Activated naive CD4-positive, alpha-beta T cell treated with anti-CD3 and anti-CD28 coated beads, Interleukin-2, amount 50 U/mL, for 24 hours (primary cell): ENCODE measurements at regions not wholly inside any gene's neighbourhood (a gene's known extent, or its start where the extent isn't known, plus 50 kb on each side); places are given as distances from the start of the nearest gene placed in this dataset.

Source experiments
- H3K27ac Mint-ChIP-seq: one replicate; pipeline ENCODE4 v1.8.0; 2021; ENCODE audit warnings: mild to moderate bottlenecking, mixed read lengths
- H3K27me3 Mint-ChIP-seq: one replicate; pipeline ENCODE4 v1.8.0; 2021; ENCODE audit warnings: mixed read lengths
- H3K36me3 Mint-ChIP-seq: one replicate; pipeline ENCODE4 v1.8.0; 2021; ENCODE audit warnings: mixed read lengths
- H3K4me1 Mint-ChIP-seq: one replicate; pipeline ENCODE4 v1.8.0; 2021; ENCODE audit warnings: mixed read lengths
- H3K4me3 Mint-ChIP-seq: one replicate; pipeline ENCODE4 v1.8.0; 2021; ENCODE audit warnings: mild to moderate bottlenecking, mixed read lengths
- H3K9me3 Mint-ChIP-seq: one replicate; pipeline ENCODE4 v1.8.0; 2021; ENCODE audit warnings: mixed read lengths

DNA sequence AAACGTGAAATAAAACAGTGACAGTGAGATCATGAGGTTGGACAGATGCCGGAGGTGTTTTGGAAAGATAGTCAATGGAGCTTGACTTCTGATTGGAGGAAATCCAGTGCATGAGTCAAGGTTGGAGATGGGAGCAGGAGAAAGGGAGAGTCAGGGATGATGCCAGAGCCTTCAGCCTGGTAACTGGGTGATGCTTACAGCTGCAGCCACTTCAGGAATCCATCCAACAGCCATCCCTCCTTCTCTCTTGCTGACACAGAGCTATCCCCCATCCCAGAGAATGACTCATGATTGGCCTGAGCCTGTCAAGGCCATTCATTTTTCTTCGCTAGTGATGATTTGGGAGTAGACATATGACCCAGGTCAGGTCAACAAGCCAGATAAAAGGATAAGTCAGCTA is 112.8 kb downstream of the SAMD5 start:
- no peaks in the 10 kb centered on the region for H3K9me3 Mint-ChIP-seq
- no peak overlapping the region for H3K27ac Mint-ChIP-seq
- no peak overlapping the region for H3K4me3 Mint-ChIP-seq
- H3K4me1 Mint-ChIP-seq: no peaks in the 10 kb centered on the region
- no peaks in the 10 kb centered on the region for H3K36me3 Mint-ChIP-seq
- H3K27me3 Mint-ChIP-seq: no peaks in the 10 kb centered on the region

- Mint-ChIP-seq H3K27me3 (no peaks in the 10 kb centered on the region), H3K27ac (no peak overlapping the region), H3K36me3 (no peaks in the 10 kb centered on the region), H3K9me3 (no peaks in the 10 kb centered on the region), H3K4me1 (no peaks in the 10 kb centered on the region), H3K4me3 (no peak overlapping the region)
Observed at GRCh38 chr6:147621961-147622360, 113.5 kb downstream of the SAMD5 start.

DNA sequence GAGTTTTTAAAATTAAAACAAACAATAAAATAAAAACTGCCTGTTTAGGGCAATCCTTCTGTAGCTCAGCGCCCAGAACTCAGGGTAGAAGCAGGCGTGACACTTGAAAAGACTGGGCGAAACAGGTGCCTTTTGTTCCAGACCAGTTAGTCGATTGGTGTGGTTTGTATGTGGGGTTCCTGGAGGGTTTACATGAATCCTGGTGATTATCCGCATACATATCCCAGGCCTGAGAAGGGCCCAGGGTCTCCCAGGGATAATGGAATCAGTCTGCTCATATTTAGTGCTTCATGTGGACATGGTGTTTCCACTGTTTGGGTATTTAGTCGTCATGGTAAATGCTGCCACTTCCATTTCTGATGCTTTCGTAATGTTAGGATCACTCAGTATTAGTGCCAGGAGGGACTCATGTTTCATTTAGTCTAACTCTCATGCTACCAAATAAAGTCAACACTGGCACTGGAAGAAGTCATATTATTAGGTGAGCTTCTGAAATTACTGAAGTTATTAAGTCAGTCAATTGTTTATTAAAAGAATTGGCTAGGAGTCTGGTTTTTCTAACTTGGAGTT is 116.5 kb downstream of the SAMD5 start:
- no peaks in the 10 kb centered on the region for H3K4me1 Mint-ChIP-seq
- H3K27me3 Mint-ChIP-seq: no peaks in the 10 kb centered on the region
- no peaks in the 10 kb centered on the region for H3K36me3 Mint-ChIP-seq
- no peak overlapping the region for H3K27ac Mint-ChIP-seq
- no peak overlapping the region for H3K4me3 Mint-ChIP-seq
- H3K9me3 Mint-ChIP-seq: no peaks in the 10 kb centered on the region

DNA sequence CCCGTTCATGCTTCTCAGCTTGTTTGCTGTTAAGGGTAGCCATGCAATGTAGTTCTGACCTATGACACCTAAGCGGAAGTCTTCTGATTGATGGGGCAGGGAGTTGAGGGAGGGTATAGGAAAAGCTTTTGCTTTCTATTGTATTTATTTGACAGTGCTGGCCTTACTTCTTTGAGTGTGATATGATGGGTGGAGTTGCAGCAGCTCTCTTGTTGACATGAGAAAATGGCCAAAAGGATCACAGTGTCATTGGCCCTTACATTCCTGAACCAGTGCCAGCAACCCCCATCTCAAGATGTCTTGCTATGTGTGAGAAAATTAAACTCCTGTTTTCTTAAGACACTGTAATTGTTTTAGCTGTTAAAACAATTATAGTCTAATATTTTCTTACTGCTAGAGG is 117.5 kb downstream of the SAMD5 start:
- Mint-ChIP-seq H3K27ac (no peak overlapping the region), H3K27me3 (no peaks in the 10 kb centered on the region), H3K9me3 (no peaks in the 10 kb centered on the region), H3K4me3 (no peak overlapping the region), H3K4me1 (no peaks in the 10 kb centered on the region), H3K36me3 (no peaks in the 10 kb centered on the region)

GRCh38 chr6:147627411-147627810 is 118.9 kb downstream of the SAMD5 start:
- Mint-ChIP-seq H3K9me3 (no peaks in the 10 kb centered on the region), H3K27me3 (no peaks in the 10 kb centered on the region), H3K36me3 (no peaks in the 10 kb centered on the region), H3K4me1 (no peaks in the 10 kb centered on the region), H3K27ac (no peak overlapping the region), H3K4me3 (no peak overlapping the region)

- no peaks in the 10 kb centered on the region for H3K4me1 Mint-ChIP-seq
- H3K9me3 Mint-ChIP-seq: peaks cover 24% of the 10 kb centered on the region
- no peak overlapping the region for H3K4me3 Mint-ChIP-seq
- no peaks in the 10 kb centered on the region for H3K27me3 Mint-ChIP-seq
- H3K27ac Mint-ChIP-seq: no peak overlapping the region
- peaks cover 2% of the 10 kb centered on the region for H3K36me3 Mint-ChIP-seq
Observed at GRCh38 chr6:147633191-147633590, 124.7 kb downstream of the SAMD5 start.

DNA sequence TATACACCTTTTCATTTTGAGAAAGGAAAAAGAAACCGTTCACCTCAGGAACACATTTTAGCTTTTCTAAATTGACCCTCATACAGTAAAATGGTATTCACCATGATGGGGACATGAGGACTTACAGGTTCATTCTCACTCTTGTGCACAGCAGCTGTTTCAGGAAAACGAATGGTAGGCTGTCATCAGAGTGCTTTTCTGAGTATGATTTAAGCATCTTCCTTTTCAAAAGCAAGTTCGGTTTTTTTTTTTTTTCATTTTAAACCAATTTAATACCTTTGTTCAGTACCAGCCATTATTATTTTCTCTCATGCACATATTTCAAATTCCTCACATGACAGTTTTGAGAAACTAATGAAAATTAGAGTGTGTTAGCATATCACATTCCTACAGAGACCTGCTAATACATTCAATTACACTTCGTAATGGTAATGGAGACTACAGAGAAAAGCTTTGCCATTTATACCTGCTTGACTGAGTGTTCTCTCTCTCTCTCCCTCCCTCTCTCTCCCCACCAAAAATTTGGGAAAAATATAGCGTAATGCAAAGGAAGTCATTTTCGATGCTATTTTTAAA is 129.2 kb downstream of the SAMD5 start:
- Mint-ChIP-seq H3K36me3 (peaks cover 2% of the 10 kb centered on the region), H3K4me3 (no peak overlapping the region), H3K27me3 (no peaks in the 10 kb centered on the region), H3K4me1 (no peaks in the 10 kb centered on the region), H3K27ac (no peak overlapping the region), H3K9me3 (peaks cover 29% of the 10 kb centered on the region)

DNA sequence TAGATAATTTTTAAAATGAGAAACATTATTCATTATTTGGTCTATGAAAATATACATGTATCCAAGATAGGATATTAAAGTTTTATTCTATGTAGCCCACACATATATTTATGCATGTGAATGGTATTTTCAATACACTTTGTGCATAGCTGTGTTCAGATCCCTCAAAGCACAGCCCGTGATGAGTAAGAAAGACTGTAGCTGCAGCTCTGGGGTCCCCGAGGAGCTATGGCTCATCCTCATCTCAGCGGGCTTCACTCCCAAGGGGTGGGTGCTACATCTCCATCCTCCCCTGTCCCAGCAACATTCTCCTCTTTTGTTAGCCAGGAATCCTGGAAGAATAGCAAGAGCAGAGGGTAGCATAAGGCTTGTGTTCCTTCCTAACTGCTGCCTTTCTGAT is 130.8 kb downstream of the SAMD5 start:
- H3K27me3 Mint-ChIP-seq: no peaks in the 10 kb centered on the region
- H3K9me3 Mint-ChIP-seq: peaks cover 22% of the 10 kb centered on the region
- no peak overlapping the region for H3K27ac Mint-ChIP-seq
- H3K36me3 Mint-ChIP-seq: peaks cover 2% of the 10 kb centered on the region
- no peaks in the 10 kb centered on the region for H3K4me1 Mint-ChIP-seq
- H3K4me3 Mint-ChIP-seq: no peak overlapping the region

GRCh38 chr6:147640606-147641005 is 132.1 kb downstream of the SAMD5 start:
- H3K4me3 Mint-ChIP-seq: no peak overlapping the region
- H3K36me3 Mint-ChIP-seq: no peaks in the 10 kb centered on the region

DNA sequence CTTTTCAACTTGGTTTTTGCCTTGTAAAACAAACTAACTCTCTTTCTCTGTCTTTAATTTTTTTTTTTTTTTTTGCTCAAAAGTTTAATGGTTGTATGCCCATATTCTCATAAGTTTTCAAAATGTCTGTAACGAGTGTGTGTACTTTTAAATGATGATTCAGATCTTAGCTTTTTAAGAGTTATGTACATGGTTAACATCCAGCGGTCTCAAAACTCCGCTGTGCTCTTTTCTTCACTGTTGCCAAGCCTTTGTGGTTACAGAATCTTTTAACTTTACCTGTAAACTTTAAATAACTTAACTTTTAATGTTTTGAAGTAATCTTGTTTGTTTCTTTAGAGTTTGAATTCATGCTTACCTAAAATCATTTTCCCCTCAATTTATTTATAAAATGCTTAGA is 133.0 kb downstream of the SAMD5 start:
- Mint-ChIP-seq H3K9me3 (peaks cover 7% of the 10 kb centered on the region), H3K27me3 (no peaks in the 10 kb centered on the region), H3K36me3 (no peaks in the 10 kb centered on the region), H3K4me3 (no peak overlapping the region), H3K27ac (no peak overlapping the region), H3K4me1 (no peaks in the 10 kb centered on the region)

More at GRCh38 chr6:147640606-147641005, 132.1 kb downstream of the SAMD5 start:
- H3K4me1 Mint-ChIP-seq: no peaks in the 10 kb centered on the region
- peaks cover 16% of the 10 kb centered on the region for H3K9me3 Mint-ChIP-seq
- no peaks in the 10 kb centered on the region for H3K27me3 Mint-ChIP-seq
- no peak overlapping the region for H3K27ac Mint-ChIP-seq

GRCh38 chr6:147642458-147642857 is 134.0 kb downstream of the SAMD5 start:
- H3K27ac Mint-ChIP-seq: no peak overlapping the region
- no peaks in the 10 kb centered on the region for H3K36me3 Mint-ChIP-seq
- H3K9me3 Mint-ChIP-seq: peaks cover 5% of the 10 kb centered on the region
- H3K4me3 Mint-ChIP-seq: no peak overlapping the region
- H3K27me3 Mint-ChIP-seq: no peaks in the 10 kb centered on the region
- H3K4me1 Mint-ChIP-seq: no peaks in the 10 kb centered on the region

GRCh38 chr6:147643341-147644200 is 135.1 kb downstream of the SAMD5 start:
- no peaks in the 10 kb centered on the region for H3K27me3 Mint-ChIP-seq
- no peak overlapping the region for H3K27ac Mint-ChIP-seq
- peaks cover 5% of the 10 kb centered on the region for H3K9me3 Mint-ChIP-seq
- H3K4me3 Mint-ChIP-seq: no peak overlapping the region
- no peaks in the 10 kb centered on the region for H3K4me1 Mint-ChIP-seq
- no peaks in the 10 kb centered on the region for H3K36me3 Mint-ChIP-seq

DNA sequence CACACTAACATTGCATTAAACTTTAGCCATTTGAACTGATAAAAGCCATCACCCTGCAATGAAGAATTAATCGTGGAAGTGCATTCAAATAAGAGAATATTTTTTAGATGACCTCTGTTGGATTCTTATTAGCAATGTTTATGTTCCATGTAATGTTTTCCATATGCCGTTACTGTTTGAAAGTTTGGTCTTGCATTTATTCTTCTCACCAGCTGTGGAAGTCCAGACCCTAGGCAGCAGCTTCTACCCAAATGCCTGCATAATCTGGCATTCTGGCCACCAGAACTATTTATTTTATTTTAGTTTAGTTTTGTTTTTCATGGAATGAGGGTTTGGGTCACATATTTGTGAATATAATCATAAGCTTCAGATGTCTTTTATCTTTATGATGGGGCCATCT is 140.4 kb downstream of the SAMD5 start:
- Mint-ChIP-seq H3K36me3 (no peaks in the 10 kb centered on the region), H3K4me3 (no peak overlapping the region), H3K9me3 (no peaks in the 10 kb centered on the region), H3K4me1 (no peaks in the 10 kb centered on the region), H3K27ac (no peak overlapping the region), H3K27me3 (no peaks in the 10 kb centered on the region)

DNA sequence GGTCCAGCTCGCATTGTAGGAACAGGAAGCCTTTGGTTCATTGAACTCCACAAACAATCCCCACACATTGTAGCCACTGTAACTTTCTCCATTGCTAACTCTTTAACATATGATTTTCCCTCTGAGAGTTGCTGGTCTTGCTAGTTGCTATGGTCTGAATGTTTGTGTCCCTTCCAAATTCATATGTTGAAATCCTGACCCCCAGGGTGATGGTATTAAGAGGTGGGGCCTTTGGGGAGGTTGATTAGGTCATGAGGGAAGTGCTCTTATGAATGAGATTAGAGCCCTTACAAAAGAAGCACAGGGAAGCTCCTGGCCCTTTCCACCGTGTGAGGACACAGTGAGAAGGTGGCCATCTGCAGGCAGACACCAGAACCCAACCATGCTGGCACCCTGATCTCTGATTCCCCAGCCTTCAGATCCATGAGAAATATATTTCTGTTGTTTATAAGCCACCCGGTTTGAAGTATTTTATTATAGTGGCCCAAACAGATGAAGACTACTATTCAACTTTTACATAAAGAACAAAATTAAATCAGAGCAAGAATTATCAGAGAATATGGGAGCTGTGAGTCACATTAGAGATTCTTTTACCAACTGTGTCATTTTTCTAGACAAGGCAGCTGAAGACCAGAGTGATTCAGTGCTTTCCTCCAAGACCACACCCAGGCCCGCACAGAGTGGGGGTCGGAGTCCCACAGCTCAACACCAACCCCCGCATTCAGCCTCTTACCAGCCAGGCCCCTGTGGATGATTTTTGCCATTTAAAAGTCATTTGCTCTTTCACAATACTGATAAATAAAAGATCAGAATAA is 143.0 kb downstream of the SAMD5 start:
- H3K27ac Mint-ChIP-seq: no peak overlapping the region
- no peak overlapping the region for H3K4me3 Mint-ChIP-seq
- H3K9me3 Mint-ChIP-seq: peaks cover 4% of the 10 kb centered on the region
- H3K27me3 Mint-ChIP-seq: peaks cover 2% of the 10 kb centered on the region
- H3K4me1 Mint-ChIP-seq: no peaks in the 10 kb centered on the region
- no peaks in the 10 kb centered on the region for H3K36me3 Mint-ChIP-seq

GRCh38 chr6:147653631-147654030 is 145.1 kb downstream of the SAMD5 start:
- Mint-ChIP-seq H3K27me3 (peaks cover 2% of the 10 kb centered on the region), H3K4me3 (no peak overlapping the region), H3K27ac (no peak overlapping the region), H3K36me3 (no peaks in the 10 kb centered on the region), H3K4me1 (no peaks in the 10 kb centered on the region), H3K9me3 (peaks cover 4% of the 10 kb centered on the region)
